NB4 (cell line): ENCODE measurements at regions not wholly inside any gene's neighbourhood (a gene's known extent, or its start where the extent isn't known, plus 50 kb on each side); places are given as distances from the start of the nearest gene placed in this dataset.

Experiments
- CTCF ChIP-seq: IDR thresholded peaks from one replicate; pipeline ENCODE4 v1.5.1; 2012; ENCODE audit warnings: low read depth, low read length
- MAX ChIP-seq: IDR thresholded peaks from 2 replicates; pipeline ENCODE4 v1.6.1; 2011; ENCODE audit warnings: low read depth, low read length

- TF ChIP-seq CTCF (no peak), MAX (no peak)
These were observed 503.6 kb upstream of the MYT1L start for GRCh38 chr2:2834516-2835254.
